CD4-positive, alpha-beta T cell treated with Interleukin-12 subunit alpha and Interleukin-12 subunit beta, for 1 hour (primary cell): ENCODE measurements at regions not wholly inside any gene's neighbourhood (a gene's known extent, or its start where the extent isn't known, plus 50 kb on each side); places are given as distances from the start of the nearest gene placed in this dataset.
"Not testable (repeated sequence)": the region's sequence is repeated elsewhere in the genome, so short reads cannot be mapped to it uniquely, and the experiment has no call there.

ENCODE experiments used
- DNase-seq: peaks from one replicate; pipeline ENCODE4 v3.0.0-alpha.2; 2020

DNA sequence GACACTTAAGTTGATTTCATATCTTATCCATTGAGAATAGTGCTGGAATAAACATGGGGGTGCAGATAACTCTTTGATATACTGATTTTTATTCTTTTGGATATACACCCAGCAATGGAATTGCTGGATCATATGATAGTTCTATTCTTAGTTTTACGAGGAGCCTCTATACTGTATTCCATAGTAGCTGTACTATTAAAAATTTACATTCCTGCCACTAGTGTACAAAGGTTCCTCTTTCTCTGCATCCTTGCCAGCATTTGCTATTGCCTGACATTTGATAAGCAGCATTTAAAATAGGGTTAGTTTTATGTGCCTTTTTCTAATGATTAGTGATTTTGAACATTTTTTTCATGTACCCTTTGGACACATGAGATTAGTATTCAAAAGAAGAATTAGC is 554.2 kb downstream of the JRKL start:
- DNase-seq: no peak

DNA sequence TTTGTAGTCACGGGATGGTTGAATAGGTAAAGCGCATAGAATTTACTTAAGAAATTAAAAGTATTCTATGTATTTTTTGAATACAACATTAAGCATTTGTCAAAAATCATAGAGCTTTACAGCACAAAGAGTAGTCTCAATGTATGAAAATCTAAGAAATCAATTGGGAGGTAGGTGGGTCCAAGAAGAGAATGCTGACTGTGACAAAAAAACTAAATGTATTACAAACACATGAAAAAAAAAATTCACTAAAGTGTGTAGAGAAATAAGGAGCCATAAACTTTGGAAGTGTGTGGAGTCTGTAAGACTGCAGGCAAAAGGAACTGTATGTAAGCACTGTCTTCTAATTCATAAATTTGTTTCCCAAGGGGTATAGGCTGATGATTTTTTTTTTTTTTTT is 558.3 kb downstream of the JRKL start:
- DNase-seq: no peak

DNA sequence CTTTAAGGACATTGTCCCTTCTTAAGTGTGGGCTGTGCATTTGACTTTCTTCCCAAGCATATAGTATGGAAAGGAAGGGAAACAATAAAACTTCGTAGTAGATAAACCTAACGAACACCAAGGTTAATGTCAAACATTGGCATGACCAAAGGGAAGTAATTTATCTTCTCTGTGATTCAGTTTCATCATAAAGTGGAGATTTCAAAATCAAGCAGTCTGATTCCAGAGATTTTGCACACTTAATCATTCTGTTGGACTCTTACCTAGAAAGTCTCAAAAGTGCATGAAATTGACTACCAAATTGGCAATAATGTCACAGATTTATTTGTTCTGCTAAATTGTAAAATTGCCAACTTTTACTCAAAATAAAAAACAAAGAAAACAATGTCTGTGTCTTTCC is 559.7 kb downstream of the JRKL start:
- DNase-seq: no peak

DNA sequence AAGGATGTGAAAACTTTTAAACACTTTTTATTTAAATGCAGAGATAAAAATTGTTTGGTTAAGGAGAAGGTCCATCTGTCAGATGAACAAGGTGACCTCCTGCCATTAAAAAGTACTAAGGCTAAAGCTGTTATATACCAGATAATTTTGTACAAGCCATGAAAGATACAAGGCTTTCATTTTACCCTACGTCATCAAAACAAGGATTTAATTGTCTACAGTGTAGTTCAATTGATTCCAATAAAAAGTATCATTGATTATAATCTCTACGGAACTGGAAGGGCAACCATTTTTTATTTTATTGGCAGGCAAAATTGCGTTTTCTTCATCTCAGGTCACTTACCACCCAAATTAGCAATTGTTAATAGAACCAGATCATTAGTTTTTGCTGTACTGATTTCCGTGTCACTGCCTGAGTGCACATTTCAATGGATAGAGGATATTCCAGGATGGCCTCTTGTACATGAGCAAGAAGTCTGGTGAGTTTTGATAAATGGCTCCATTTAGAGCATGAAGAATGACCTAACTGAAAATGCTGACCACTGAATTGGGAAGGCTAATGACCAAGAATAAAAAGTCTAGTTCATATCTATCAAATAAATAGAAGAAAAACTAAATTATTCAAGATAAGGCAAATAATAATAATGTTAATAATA is 564.9 kb downstream of the JRKL start:
- no peak for DNase-seq

DNA sequence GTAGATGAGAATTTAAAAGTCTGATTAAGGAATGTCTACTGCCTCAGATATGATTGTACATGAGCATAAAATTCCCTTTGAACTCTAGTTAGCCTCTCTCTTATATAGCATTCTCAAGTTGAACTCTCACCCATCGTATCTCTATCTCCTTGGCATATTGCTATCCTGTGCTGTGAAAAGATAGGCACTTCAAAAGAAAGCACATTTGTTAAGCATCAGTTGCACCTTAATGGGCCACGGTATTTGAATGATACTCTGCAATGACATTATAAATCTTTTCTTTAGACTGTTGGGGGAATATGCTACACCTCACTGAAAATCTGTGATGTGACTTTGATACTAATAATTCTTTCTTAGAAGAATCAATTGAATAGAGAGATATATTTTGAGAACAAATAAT is 570.7 kb downstream of the JRKL start:
- DNase-seq: no peak

DNA sequence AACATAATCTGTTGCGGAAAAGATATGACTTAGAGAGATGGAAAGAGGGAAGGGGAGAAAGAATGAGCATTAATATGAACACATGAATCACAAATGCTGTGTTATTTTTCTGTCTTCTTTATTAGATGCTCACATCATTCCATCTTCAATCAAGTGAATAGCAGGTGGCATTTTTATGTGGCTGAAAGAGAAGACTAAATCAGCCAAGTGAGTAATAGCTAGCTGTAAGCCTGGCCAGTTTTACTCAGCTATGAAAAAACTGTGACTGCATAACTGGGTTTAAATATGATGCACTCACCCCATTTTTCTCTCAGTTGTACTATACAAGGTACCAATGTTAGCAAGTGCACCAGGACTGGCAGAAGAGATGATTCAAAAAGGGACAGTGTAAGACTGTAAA is 571.1 kb downstream of the JRKL start:
- no peak for DNase-seq

DNA sequence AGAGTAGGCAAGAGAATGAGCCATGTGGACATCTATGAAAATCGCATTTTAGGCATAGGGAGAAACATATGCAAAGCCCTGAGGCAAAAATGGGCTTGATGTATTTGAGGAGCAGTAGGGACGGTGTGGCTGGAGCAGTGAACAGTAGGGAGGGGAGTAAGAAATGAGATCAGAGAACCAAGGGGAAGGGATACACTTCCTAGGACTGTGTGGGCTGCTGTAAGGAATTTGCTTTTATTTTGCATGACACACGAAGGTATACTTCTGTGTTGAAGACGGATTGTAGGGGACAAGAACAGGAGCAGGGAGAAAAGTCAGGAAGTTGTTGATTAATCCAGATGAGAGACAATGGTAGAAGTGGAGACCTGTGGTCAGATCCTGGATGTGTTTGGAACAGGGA is 572.1 kb downstream of the JRKL start:
- no peak for DNase-seq

DNA sequence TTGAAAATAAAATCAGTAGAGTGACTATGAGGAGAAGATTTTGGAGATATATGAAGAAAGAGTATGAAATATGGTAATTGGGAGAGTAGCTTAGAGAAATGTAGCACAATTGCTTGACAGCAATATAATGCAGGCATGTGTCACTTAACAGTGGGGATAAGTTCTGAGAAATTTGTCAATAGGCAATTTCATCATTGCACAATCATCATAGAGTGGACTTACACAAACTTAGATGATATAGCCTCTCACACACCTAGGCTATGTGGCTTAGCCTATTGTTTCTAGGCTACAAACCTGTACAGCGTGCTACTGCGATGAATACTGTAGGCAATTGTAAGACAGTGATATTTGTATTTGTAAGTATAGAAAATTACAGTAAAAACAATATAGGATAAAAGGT is 573.6 kb downstream of the JRKL start:
- DNase-seq: no peak

DNA sequence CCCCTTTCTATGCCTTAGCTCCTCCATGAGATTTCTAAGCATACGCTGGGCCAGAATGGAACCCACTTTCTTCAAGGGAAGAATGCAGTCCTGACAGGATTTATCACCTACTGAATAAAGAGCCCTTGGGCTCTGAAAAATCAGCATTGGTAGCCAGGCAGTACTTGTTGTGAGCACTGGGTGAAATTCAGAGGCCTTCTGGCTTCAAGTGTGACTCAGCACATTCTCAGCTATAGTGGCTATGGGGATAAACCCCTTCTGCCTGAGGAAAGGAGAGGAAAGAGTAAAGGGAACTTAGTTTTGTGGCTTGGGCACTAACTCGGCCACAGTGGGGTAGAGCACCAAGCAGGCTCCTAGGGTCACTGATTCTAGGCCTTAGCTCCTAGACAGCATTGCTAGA is 574.8 kb downstream of the JRKL start:
- DNase-seq: no peak

DNA sequence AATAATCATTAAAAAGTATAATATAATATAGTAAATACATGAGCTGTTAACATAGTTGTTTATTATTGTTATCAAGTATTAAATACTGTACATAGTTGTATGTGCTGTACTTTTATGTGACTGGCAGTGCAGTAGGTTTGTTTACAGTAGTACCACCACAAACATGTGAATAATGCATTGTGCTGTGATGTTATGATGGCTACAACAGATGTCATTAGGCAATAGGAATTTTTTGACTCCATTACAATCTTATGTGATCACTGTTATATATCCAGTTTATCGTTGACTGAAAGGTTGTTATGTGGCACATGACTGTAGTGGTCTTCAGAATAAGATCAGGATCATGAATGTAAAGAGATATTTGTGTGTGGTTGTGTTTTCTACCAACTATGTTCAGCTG is 577.8 kb downstream of the JRKL start:
- DNase-seq: no peak

DNA sequence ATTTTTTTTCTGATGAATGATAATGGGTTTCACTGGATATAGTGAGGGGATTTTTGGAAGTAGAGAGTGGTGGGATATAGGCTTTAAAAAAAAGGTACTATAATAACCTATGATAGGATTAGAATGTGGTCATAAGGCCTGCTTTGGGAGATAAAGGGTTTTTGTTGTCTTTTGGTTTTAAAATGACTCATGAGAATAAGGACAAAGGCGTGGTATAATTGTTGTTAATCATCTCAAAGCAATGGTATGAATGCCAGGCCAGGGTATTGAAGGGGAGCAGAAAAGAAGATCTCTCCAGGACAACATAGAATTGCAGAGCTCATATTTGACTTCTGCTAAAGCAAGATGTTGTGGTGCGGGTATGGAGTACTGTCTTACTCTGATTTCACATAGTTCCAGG is 579.4 kb downstream of the JRKL start:
- DNase-seq: no peak

DNA sequence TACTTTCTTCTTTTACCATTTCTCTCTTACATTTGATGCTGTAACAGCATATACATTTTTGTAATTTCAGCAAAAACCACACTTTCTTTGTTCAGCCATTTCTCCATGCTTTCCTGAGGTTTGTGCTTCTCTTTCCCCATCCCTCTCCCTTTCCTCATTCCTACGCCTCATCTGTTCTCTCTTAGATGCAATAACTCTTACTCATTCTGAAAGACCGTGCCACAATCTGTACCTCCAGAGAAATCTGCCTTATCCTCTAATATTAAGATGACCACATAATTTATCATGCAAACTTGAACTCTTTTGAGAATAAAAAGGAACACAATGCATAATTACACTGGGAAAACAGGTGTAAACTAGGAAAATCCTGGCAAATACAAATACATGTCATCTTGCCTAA is 588.9 kb downstream of the JRKL start:
- DNase-seq: no peak

DNA sequence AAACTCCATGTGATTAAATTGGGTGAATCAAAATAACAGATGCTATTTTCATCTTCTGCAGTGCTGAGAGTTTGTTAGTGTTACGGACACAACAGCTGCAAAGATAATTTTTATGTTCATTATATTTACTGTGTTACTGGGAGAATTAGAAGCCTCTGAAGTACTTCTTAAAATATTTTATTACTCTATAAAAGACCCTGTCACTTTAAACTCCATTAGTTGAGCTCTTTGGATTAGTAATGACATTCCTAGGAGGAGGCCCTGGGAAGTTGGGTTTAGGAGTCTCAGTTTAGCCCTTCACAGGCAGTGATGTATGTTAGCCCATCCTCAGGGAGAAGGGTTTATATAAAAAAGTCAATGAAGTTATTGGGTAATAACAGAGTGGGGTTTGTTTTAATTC is 596.7 kb downstream of the JRKL start:
- DNase-seq: no peak

DNA sequence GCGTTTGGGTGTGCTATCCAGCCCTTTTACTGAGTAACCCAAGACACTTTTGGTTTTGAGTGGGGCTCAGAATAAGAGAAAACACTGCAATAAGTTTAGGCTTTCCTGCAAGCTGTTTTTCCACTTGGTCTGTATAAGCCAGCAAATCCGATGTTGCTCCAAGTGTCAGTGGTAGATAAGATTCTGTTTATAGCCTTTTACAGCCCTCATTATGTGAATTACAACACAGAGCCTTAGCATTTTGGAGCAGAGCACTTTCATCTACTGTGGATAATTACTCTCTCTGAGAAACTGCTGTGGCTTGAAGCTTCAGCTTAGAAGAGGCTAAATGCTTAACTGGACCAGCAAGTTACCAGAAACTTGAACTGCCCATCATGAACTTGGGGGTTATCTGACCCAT is 601.1 kb downstream of the JRKL start:
- no peak for DNase-seq

DNA sequence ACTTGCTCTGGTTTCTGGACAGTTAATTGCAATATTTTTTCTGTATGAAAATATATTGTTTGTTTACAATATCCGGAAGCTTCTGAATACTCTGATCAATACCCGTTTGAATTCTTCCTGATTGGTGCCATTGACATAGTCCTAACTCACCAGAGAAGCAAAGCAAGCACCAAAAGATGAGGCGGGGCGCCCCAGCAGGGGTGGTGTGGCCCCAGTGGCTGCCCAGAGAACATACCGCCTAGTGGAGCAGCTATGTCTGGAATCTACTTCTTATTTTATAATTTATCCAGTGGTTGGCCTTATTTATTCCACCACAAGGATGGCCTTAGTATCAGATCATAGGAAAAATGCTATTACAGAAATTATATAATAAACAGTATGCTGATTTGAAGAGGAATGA is 610.7 kb downstream of the JRKL start:
- DNase-seq: no peak

DNA sequence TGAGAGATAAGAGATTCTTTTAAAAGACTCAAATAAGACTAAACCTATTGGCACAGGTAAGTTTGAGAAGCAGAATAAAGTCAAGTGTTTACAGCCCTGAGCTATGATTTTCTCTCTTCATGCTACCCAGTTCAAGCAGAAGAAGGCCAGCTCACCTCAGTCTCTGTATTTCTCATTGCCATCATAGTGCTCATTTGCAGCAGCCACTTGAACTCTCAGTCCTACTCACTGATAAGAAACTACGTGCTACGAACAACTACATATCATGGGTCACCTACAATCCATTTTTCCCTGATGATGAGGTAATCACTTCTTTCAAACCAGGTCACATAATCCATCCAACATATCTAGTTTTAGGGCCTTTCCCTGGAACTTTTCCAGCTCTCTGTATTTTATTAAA is 617.5 kb downstream of the JRKL start:
- no peak for DNase-seq

DNA sequence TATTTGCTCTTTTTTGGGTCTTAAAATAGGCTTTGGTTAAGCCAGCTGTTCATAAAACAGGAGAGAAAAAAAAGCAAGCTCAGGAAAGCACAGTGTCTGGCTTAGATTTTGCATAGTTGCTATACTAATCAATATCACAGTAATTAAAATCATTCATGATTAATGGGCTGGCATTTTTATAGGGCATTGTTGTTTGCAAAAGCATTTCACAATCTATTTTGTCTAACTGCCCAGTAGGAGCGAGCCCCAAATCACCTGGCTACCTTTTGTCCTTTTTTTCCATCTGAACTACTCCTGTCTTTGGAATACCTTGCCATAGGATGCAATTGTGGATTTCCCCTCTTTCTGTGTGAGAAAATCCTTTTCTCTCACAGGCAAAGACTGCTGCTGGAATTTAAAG is 619.8 kb downstream of the JRKL start:
- no peak for DNase-seq

DNA sequence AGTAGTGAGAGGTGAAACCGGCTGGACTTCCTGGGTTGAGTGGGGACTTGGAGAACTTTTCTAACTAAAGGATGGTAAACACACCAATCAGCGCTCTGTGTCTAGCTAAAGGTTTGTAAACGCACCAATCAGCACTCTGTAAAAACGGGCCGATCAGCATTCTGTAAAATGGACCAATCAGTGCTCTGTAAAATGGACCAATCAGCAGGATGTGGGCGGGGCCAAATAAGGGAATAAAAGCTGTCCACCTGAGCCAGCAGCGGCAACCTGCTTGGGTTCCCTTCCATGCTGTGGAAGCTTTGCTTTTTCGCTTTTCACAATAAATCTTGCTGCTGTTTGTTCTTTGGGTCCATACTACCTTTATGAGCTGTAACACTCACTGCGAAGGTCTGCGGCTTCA is 621.2 kb downstream of the JRKL start:
- DNase-seq: not testable (repeated sequence)

DNA sequence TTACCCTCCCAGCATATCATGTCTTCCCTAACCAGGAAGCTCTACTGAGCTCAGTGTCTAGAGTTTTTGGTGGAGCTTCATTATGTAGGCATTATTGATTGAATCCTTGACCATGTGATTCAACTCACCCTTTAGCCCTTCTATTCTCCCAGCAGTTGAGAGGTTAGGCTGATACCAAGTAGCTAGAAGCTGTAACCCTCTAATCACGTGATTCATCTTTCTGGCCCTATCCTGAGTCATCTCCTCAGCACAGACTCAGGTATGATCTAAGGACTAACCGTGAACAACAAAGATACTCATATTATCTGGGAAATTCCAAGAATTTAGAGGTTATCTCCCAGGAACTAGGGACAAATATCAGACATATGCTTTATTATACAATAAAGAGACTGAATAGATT is 625.5 kb downstream of the JRKL start:
- no peak for DNase-seq

DNA sequence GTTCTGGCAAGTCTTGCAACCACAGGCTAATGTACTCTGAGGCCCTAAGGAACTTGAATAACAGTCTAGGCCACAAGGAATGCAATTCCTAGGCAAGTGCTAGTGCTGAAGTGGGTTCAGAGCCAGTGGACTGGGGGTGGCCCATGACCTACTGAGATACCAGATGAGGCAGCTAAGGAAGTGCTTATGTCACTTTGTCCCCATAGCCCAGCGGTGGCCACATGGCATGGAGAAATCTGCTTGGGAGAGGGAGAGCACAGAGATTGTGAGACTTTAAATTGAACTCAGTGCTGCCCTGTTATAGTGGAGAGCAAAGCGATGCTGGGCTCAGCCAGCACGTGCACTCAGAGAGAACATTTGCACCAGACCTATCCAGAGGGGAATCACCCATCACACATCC is 629.5 kb downstream of the JRKL start:
- DNase-seq: no peak

DNA sequence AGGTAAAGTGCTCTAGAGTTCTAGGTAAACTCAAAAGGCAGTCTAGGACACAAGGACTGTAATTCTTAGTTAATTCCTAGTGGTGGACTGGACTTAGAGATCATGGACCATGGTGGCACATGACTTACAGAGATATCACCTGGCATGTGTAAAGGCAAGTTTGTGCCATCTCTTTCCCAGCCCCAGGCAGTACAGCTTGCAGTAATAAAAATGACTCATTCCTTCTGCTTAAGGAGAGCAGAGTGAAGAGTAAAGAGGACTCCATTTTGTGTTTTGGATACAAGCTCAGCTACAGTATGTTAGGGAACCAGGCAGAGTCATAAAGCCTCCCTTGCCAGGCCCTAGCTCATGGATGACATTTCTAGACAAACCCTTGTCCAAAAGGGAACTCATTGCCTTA is 629.9 kb downstream of the JRKL start:
- no peak for DNase-seq

DNA sequence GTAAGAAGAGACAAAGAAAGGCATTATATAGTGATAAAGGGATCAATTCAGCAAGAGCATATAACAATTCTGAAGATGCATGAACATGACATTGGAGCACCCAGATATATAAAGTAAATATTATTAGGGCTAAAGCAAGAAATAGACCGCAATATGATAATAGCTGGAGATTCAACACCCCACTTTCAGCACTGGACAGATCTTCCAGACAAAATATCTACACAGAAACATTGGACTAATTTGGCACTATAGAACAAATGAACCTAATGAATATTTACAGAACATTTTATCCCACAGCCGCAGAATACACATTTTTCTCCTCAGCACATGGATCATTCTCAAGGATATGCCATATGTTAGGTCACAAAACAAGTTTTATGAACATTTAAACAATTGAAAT is 633.1 kb downstream of the JRKL start:
- DNase-seq: no peak

DNA sequence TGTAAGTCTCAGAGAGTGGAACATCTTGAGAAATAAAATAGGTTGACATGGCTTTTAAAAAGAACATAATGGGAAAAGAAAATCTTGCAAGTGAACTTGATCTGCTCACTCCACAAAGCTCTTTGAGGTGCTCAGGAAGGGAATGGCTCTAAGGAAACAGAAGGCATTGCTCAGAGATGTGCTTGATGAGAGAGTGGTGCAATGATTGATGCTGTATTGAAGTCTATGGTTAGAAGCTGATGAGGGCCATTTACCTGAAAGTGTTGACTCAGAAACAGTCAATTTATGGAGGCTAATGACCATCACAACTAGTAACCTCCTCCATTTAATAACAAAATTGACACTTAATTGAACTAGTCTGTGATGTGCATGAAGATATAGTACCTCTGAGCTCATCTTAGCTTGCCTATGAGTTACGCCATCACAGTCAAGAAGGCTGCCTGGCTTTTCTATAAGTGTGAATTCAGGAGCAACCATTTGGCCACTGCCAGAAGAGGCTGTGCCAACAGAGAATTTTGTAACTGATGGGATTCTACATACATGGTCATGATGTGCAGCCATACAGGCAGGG is 639.1 kb downstream of the JRKL start:
- no peak for DNase-seq

DNA sequence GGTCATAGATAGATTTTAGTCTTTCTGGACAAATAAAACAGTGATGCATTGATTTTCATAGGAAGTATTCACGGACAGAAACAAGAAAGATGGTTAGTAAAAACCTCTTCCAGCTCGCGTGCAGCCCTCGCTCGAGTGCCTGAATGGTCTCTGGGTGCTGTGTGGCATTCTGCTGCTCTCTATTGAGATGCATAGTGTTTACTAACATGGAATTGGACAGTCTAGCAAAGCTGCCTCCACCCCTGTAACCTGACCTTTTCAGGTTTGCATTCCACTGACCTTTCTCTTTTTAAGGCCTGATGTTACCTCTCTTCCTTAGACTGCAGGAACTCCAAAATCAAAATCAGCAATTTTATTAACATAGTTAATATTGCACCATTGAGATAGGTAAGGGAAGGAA is 643.4 kb downstream of the JRKL start:
- no peak for DNase-seq

DNA sequence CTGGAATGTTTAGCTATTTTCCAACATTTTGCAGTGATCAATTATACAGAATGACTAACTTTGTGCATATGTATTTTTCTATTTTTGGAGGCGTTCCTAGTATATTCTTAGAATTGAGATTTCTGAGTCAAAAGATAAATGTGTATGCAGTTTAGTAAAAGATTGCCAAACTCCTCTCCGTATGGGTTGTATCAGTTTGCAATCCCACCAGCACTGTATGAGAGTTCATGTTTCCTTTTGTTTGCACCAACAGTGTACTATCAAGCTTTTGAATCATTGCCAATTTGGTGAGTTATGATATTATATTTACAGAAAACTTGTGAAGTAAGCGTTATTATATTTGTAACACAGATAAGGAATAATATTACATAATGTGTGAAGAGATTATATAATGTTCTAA is 658.7 kb downstream of the JRKL start:
- no peak for DNase-seq

DNA sequence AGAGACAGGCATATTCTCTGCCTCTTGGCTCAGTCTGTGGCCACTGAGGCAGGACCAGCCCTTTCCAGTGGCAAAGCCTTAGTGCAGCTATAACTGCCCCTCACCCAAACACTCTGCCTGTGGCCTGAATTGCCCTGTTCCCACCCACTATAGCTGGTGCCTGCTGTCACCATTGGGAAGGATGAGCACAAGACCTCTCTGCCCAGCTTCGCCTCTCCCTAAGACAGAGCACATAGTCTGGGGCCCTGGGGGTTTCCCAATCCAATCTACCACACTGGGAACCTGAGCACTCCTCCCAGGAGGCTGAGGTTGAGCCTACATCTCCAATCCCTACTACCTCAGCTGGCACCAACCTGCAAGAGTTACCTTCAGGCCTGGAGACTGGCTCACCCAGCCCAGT is 670.4 kb downstream of the JRKL start:
- DNase-seq: no peak
